ENCODE measurements at regions not wholly inside any gene's neighbourhood (a gene's known extent, or its start where the extent isn't known, plus 50 kb on each side); places are given as distances from the start of the nearest gene placed in this dataset.

GRCh38 chr5:167968837-167969236 is 322.6 kb upstream of the WWC1 start:
- Histone ChIP-seq H3K4me3 (replicated peaks in 1 of 3; ENCODE audit: insufficient read depth in 1 of 3, low read depth in 1 of 3, low read length in 3 of 3) (no peak overlapping the region), H3K36me3 (ENCODE audit: control insufficient read depth in 2 of 2, extremely low read depth in 1 of 2, insufficient read depth in 2 of 2, low read length in 2 of 2) (no peaks in the 10 kb centered on the region), H4K20me1 (replicated peaks; ENCODE audit: control insufficient read depth, extremely low read depth, insufficient read depth, low read length) (no peaks in the 10 kb centered on the region), H3K4me2 (ENCODE audit: insufficient read depth, low read length) (no peak overlapping the region), H3K9ac (replicated peaks; ENCODE audit: extremely low read depth, insufficient read depth, low read length) (no peak overlapping the region), H2AFZ (ENCODE audit: low read depth, low read length) (no peak overlapping the region), H3K27me3 (ENCODE audit: control insufficient read depth in 2 of 2, insufficient read depth in 2 of 2, low read length in 2 of 2) (no peaks in the 10 kb centered on the region), H3K4me1 (ENCODE audit: control insufficient read depth, extremely low read depth, insufficient read depth, low read length) (no peaks in the 10 kb centered on the region), H3K27ac (ENCODE audit: insufficient read depth, low read depth, low read length) (no peak overlapping the region), H3K9me1 (replicated peaks; ENCODE audit: control insufficient read depth, extremely low read depth, insufficient read depth, low read length) (no peaks in the 10 kb centered on the region), H3K9me3 (replicated peaks; ENCODE audit: control insufficient read depth, insufficient read depth, low read length) (no peaks in the 10 kb centered on the region), H3K79me2 (ENCODE audit: control insufficient read depth, insufficient read depth, low read length) (no peaks in the 10 kb centered on the region)
- DNase-seq (ENCODE audit: low read depth, low spot score): no peak
- no TSS peak for BruUV-seq (replicated peaks)
- no peak for FAIRE-seq
- TF ChIP-seq GATA2 (IDR thresholded peaks at IDR 0.05; ENCODE audit: insufficient read depth, insufficient read length, low read depth, low read length) (no peak), POLR2A (IDR thresholded peaks at IDR 0.05; ENCODE audit: low read depth, low read length) (no peak), MAX (IDR thresholded peaks at IDR 0.05; ENCODE audit: insufficient read depth, insufficient read length) (no peak), FOS (IDR thresholded peaks at IDR 0.05; ENCODE audit: borderline replicate concordance, insufficient read depth, low read length) (no peak), MYC (IDR thresholded peaks at IDR 0.05; ENCODE audit: low read depth, low read length) (no peak), EZH2 (IDR thresholded peaks at IDR 0.05; ENCODE audit: borderline replicate concordance, low read depth, low read length, severe bottlenecking) (no peak), JUN (IDR thresholded peaks at IDR 0.05; ENCODE audit: borderline replicate concordance, insufficient read depth, insufficient read length, low read depth) (no peak), CTCF (IDR thresholded peaks at IDR 0.05; ENCODE audit: extremely low read depth in 1 of 2, insufficient read depth in 1 of 2, low read depth in 1 of 2, low read length in 2 of 2) (no peak), POLR2AphosphoS5 (IDR thresholded peaks at IDR 0.05; ENCODE audit: insufficient read depth, low read depth, low read length) (no peak)
- dilution Hi-C loops (cut with MboI; ENCODE audit: extremely low pct_ligation_motif_present, low sequenced_read_pairs): no loop called here
- intact Hi-C loops (cut with micrococcal nuclease): no loop called here
- POLR2A ChIA-PET: no interaction called here
- CTCF ChIA-PET: no interaction called here

Measured in endothelial cell of umbilical vein (primary cell).